ENCODE measurements at regions not wholly inside any gene's neighbourhood (a gene's known extent, or its start where the extent isn't known, plus 50 kb on each side); places are given as distances from the start of the nearest gene placed in this dataset.
"Not testable (repeated sequence)": the region's sequence is repeated elsewhere in the genome, so short reads cannot be mapped to it uniquely, and the experiment has no call there.

DNA sequence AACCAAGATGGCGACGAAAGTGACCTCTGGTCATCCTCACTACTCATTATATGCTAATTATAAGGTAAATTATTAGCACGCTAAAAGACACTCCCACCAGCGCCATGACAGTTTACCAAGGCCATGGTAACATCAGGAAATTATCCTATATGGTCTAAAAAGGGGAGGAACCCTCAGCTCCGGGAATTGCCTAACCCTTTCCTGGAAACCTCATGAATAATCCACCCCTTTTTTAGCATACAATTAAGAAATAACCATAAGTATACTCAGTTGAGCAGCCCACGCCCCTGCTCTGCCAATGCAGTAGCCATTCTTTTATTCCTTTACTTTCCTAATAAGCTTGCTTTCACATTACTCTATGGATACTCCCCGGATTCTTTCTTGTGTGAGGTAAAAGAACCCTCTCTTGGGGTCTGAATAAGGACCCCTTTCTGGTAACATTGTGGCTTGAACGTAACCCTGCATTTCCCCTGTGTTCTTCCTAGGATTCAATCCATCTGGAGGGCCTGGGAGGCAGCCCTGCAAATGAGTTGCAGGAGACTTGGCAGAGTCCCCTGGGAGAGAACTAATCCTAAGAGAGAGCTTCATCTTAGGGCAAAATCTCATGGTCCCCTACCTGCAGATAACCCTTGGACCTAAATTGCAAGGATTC is 225.6 kb upstream of the JARID2 start:
- no peak overlapping the region for H3K4me3 ChIP-seq (ENCODE audit: low read depth, low read length)
- TF ChIP-seq, protein P1, sequence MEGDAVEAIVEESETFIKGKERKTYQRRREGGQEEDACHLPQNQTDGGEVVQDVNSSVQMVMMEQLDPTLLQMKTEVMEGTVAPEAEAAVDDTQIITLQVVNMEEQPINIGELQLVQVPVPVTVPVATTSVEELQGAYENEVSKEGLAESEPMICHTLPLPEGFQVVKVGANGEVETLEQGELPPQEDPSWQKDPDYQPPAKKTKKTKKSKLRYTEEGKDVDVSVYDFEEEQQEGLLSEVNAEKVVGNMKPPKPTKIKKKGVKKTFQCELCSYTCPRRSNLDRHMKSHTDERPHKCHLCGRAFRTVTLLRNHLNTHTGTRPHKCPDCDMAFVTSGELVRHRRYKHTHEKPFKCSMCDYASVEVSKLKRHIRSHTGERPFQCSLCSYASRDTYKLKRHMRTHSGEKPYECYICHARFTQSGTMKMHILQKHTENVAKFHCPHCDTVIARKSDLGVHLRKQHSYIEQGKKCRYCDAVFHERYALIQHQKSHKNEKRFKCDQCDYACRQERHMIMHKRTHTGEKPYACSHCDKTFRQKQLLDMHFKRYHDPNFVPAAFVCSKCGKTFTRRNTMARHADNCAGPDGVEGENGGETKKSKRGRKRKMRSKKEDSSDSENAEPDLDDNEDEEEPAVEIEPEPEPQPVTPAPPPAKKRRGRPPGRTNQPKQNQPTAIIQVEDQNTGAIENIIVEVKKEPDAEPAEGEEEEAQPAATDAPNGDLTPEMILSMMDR (IDR thresholded peaks at IDR 0.05; ENCODE audit: low read depth, low read length): no peak

DNA sequence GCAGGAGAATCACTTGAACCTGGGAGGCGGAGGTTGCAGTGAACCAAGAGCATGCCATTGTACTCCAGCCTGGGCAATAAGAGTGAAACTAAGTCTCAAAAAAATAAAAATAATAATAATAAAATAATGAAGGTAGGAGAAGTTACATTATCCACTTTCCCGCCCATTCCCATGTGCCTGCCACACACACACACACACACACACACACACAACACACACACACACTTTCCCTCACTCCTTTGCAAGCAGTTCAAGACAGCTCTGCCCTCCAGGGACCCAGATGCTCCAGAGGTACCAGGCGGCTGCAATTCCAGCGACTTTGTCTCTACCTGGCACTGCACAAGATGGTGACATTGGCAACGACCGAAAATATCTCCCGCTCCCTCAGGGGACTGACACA is 224.8 kb upstream of the JARID2 start:
- TF ChIP-seq, protein P1 (IDR thresholded peaks at IDR 0.05; ENCODE audit: low read depth, low read length): no peak
- H3K4me3 ChIP-seq (ENCODE audit: low read depth, low read length): no peak overlapping the region

DNA sequence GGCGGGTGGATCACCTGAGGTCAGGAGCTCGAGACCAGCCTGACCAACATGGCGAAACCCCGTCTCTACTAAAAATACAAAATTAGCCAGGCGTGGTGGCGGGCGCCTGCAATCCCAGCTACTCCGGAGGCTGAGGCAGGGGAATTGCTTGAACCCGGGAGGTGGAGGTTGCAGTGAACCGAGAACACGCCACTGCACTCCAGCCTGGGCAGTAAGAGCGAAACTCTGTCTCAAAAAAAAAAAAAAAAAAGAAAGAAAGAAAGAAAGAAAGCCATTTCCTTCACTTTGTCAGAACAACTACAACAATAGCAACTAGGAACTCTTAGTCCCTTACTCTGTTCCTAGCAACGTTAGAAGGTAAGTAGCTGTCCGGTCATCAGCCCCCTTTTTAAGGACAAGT is 222.9 kb upstream of the JARID2 start:
- not testable (repeated sequence) for H3K4me3 ChIP-seq (ENCODE audit: low read depth, low read length)

DNA sequence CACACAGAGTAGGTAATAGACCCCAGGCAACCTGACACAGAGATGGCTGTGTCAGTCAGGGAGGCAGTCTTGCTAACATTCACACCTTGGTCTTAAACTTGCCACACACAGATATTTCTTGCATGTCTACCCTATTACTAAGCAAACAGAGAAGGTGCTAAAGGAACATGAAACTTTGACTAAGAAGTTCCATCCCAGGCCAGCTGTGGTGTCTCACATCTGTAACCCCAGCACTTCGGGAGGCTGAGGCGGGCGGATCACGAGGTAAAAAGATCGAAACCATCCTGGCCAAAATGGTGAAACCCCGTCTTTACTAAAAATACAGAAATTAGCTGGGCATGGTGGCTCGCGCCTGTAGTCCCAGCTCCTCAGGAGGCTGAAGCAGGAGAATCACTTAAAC is 222.4 kb upstream of the JARID2 start:
- TF ChIP-seq, protein P1 (IDR thresholded peaks at IDR 0.05; ENCODE audit: low read depth, low read length): no peak
- no peak overlapping the region for H3K4me3 ChIP-seq (ENCODE audit: low read depth, low read length)

DNA sequence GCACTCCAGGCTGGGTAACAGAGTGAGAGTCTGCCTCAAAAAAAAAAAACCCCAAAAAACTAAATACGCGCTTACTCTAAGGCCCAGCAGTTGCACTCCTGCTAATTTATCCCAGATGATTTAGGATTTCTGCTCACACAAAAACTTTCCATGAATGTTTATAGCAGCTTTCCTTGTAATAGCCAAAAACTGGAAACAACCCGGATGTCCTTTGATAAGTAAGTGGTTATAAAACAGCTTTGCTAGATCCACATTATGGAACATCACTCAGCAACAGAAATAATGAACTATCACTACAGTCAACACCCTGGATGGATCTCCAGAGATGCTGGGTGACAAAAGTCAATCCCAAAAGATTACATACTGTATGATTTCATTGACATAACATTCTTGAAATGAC is 220.4 kb upstream of the JARID2 start:
- TF ChIP-seq, protein P1 (IDR thresholded peaks at IDR 0.05; ENCODE audit: low read depth, low read length): no peak
- no peak overlapping the region for H3K4me3 ChIP-seq (ENCODE audit: low read depth, low read length)

DNA sequence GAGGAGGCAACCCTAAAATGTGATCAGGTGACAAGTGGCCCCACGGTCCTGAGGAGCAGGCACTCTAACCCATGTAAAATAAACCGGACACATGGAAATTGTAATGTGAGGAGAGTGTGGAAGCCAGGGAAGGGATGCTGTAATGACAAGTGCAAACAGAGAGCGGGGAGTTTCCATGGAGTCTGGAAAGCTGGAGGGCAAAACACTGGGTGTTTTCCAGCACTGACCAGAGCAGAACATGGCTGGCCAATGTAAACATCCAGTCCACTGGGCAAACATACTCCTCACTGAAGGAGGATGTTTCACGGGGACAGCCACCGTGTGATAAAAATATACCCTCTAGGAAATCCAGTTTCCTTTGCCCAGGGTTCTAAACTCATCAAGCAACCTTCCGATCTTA is 219.0 kb upstream of the JARID2 start:
- TF ChIP-seq, protein P1 (IDR thresholded peaks at IDR 0.05; ENCODE audit: low read depth, low read length): no peak
- no peak overlapping the region for H3K4me3 ChIP-seq (ENCODE audit: low read depth, low read length)

DNA sequence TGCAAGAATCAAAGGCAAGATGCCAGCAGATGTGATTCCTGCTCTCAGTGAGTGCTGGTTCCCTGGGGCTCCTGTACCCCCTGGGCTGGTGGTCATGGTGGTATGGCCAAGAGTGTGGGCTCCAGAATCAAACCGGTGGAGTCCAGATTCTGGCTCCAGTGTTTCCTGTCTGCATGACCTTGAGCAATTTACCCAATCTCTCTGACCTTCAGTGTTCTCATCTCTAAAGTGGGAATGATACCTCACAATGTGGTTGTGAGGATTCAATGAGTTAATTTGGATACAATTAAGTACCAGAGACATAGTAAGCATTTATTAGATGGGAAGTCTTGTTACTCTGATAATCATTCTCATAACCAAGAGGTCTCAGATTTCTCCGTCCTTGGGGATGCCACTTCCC is 218.4 kb upstream of the JARID2 start:
- TF ChIP-seq, protein P1 (IDR thresholded peaks at IDR 0.05; ENCODE audit: low read depth, low read length): no peak
- H3K4me3 ChIP-seq (ENCODE audit: low read depth, low read length): no peak overlapping the region

DNA sequence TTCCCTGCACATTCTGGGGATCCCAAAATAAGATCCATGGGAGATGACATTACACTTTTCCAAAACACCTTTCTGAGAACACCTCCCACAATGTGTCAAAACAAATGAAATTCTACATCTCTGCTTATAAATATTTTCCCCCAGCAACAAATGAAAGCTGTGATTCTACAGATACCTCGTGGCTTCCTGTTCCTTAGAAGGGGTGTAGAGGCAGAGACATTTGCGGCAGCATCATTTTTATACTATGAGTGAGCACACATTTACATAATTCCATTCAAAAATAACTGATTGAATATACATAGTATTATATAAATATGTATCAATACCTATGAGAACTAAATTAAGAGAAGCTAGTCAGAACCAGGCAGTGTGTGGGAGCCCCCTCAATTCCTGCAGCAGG is 213.9 kb upstream of the JARID2 start:
- TF ChIP-seq, protein P1 (IDR thresholded peaks at IDR 0.05; ENCODE audit: low read depth, low read length): no peak

More for the DNA sequence above, 213.9 kb upstream of the JARID2 start:
- H3K4me3 ChIP-seq (ENCODE audit: low read depth, low read length): no peak overlapping the region

All from WI38 (cell line).